ENCODE measurements at regions not wholly inside any gene's neighbourhood (a gene's known extent, or its start where the extent isn't known, plus 50 kb on each side); places are given as distances from the start of the nearest gene placed in this dataset.
"Not testable (repeated sequence)": the region's sequence is repeated elsewhere in the genome, so short reads cannot be mapped to it uniquely, and the experiment has no call there.

- Mint-ChIP-seq H3K36me3 (ENCODE audit: low read depth) (no peaks in the 10 kb centered on the region), H3K9me3 (no peaks in the 10 kb centered on the region), H3K27me3 (no peaks in the 10 kb centered on the region), H3K4me3 (no peak overlapping the region), H3K27ac (no peak overlapping the region), H3K4me1 (peaks cover 2% of the 10 kb centered on the region)
- no peak for DNase-seq
- ChIA-PET POLR2A (no interaction called here), CTCF (no interaction called here)
These were observed 55.9 kb upstream of the PIK3CB start for GRCh38 chr3:138890555-138891187.

GRCh38 chr3:138889792-138890191, 55.1 kb upstream of the PIK3CB start:
- Mint-ChIP-seq H3K36me3 (ENCODE audit: low read depth) (no peaks in the 10 kb centered on the region), H3K9me3 (no peaks in the 10 kb centered on the region), H3K4me3 (no peak overlapping the region), H3K4me1 (peaks cover 2% of the 10 kb centered on the region), H3K27me3 (no peaks in the 10 kb centered on the region), H3K27ac (no peak overlapping the region)
- DNase-seq: no peak
- CTCF ChIA-PET: no interaction called here
- POLR2A ChIA-PET: no interaction called here

- POLR2A ChIA-PET: no interaction called here
- H3K4me1 Mint-ChIP-seq: peaks cover 2% of the 10 kb centered on the region
- H3K27me3 Mint-ChIP-seq: no peaks in the 10 kb centered on the region
- DNase-seq: no peak
- no peak overlapping the region for H3K27ac Mint-ChIP-seq
- H3K4me3 Mint-ChIP-seq: no peak overlapping the region
- CTCF ChIA-PET: interaction anchor here (0.9 kb wide), 1 partner anchor 10 kb away, joined by 3 read pairs; no protein-coding TSS in a partner anchor
- no peaks in the 10 kb centered on the region for H3K36me3 Mint-ChIP-seq (ENCODE audit: low read depth)
- no peaks in the 10 kb centered on the region for H3K9me3 Mint-ChIP-seq
These were observed 53.8 kb upstream of the PIK3CB start for GRCh38 chr3:138888560-138888959.

GRCh38 chr3:138886096-138886495, 51.4 kb upstream of the PIK3CB start:
- H3K4me1 Mint-ChIP-seq; H3K36me3 Mint-ChIP-seq (ENCODE audit: low read depth); H3K27me3 Mint-ChIP-seq; H3K9me3 Mint-ChIP-seq; H3K27ac Mint-ChIP-seq; DNase-seq; H3K4me3 Mint-ChIP-seq: not testable (repeated sequence)
- ChIA-PET POLR2A (interaction anchor here (1.1 kb wide), 1 partner anchor 9 kb away, joined by 3 read pairs; no protein-coding TSS in a partner anchor), CTCF (interaction anchor here (1.9 kb wide), 1 partner anchor 30 kb away, joined by 6 read pairs; no protein-coding TSS in a partner anchor)
